MCF 10A (cell line): ENCODE measurements at regions not wholly inside any gene's neighbourhood (a gene's known extent, or its start where the extent isn't known, plus 50 kb on each side); places are given as distances from the start of the nearest gene placed in this dataset.
"Not testable (repeated sequence)": the region's sequence is repeated elsewhere in the genome, so short reads cannot be mapped to it uniquely, and the experiment has no call there.

ENCODE experiments used
- BruUV-seq: library from RNA; stranded (reverse); fragments of 400-500 nt; replicated peaks from 2 replicates; lab custom pipeline; 2021; lab: Mats Ljungman, UMichigan
- CTCF ChIA-PET: fragments of 300-600 bp; sonication (Branson Sonifier 250); formaldehyde crosslinking; extraction: SDS; loops from one replicate; lab custom pipeline; 2021; ENCODE audit warnings: antibody characterized with exemption, inconsistent platforms; lab: Yijun Ruan, JAX
- POLR2A ChIA-PET: fragments of 300-600, 350-650 bp; sonication (Branson Sonifier 250); formaldehyde crosslinking; extraction: SDS; loops from one replicate; lab custom pipeline; 2020; ENCODE audit warnings: antibody characterized with exemption, inconsistent platforms; lab: Yijun Ruan, JAX
- DNase-seq: peaks from one replicate; pipeline ENCODE4 v3.0.0-alpha.2; 2018; ENCODE audit not compliant: unreplicated experiment
- H3K27ac Mint-ChIP-seq: one replicate; pipeline ENCODE4 v1.8.0; 2022; ENCODE audit warnings: mild to moderate bottlenecking, low read depth, mixed read lengths; ENCODE audit not compliant: unreplicated experiment
- H3K27me3 Mint-ChIP-seq: one replicate; pipeline ENCODE4 v1.8.0; 2022; ENCODE audit warnings: mixed read lengths; ENCODE audit not compliant: insufficient read depth, unreplicated experiment
- H3K36me3 Mint-ChIP-seq: one replicate; pipeline ENCODE4 v1.8.0; 2022; ENCODE audit warnings: mild to moderate bottlenecking, moderate library complexity, mixed read lengths; ENCODE audit not compliant: insufficient read depth, unreplicated experiment
- H3K4me1 Mint-ChIP-seq: one replicate; pipeline ENCODE4 v1.8.0; 2022; ENCODE audit warnings: mixed read lengths; ENCODE audit not compliant: insufficient read depth, unreplicated experiment
- H3K4me3 Mint-ChIP-seq: one replicate; pipeline ENCODE4 v1.8.0; 2022; ENCODE audit warnings: mild to moderate bottlenecking, moderate library complexity, mixed read lengths; ENCODE audit not compliant: unreplicated experiment
- H3K9me3 Mint-ChIP-seq: one replicate; pipeline ENCODE4 v1.8.0; 2022; ENCODE audit warnings: mixed read lengths; ENCODE audit not compliant: unreplicated experiment
- CTCF ChIP-seq: fragments of 200-600 bp; IDR thresholded peaks from one replicate; pipeline ENCODE4 v1.8.0; 2022; ENCODE audit warnings: antibody characterized with exemption, mild to moderate bottlenecking; ENCODE audit not compliant: unreplicated experiment
- intact Hi-C: fragments of 100-400 bp; cut with micrococcal nuclease; formaldehyde crosslinking; loops from 2 replicates; pipeline ENCODE4 v1.14.1; 2022

GRCh38 chr2:204401114-204401513 lies 144.2 kb upstream of the PARD3B start:
- no peak for DNase-seq
- Mint-ChIP-seq H3K27ac (no peak overlapping the region), H3K27me3 (no peaks in the 10 kb centered on the region), H3K4me3 (no peak overlapping the region), H3K9me3 (no peaks in the 10 kb centered on the region), H3K36me3 (no peaks in the 10 kb centered on the region), H3K4me1 (no peaks in the 10 kb centered on the region)
- ChIA-PET POLR2A (no interaction called here), CTCF (interaction anchor here (0.6 kb wide), 1 partner anchor 1079 kb away, joined by 3 read pairs; no protein-coding TSS in a partner anchor)
- TF ChIP-seq CTCF: no peak
- BruUV-seq: no TSS peak
- intact Hi-C loops: no loop called here

- CTCF ChIA-PET: no interaction called here
- Mint-ChIP-seq H3K36me3 (no peaks in the 10 kb centered on the region), H3K4me1 (peaks cover 5% of the 10 kb centered on the region), H3K4me3 (no peak overlapping the region), H3K27me3 (no peaks in the 10 kb centered on the region), H3K9me3 (peaks cover 6% of the 10 kb centered on the region), H3K27ac (no peak overlapping the region)
- intact Hi-C loops: no loop called here
- BruUV-seq: no TSS peak
- POLR2A ChIA-PET: interaction anchor here (0.6 kb wide), 1 partner anchor 52 kb away, joined by 3 read pairs; no protein-coding TSS in a partner anchor
- peak; percentile 4 for DNase-seq
- TF ChIP-seq CTCF: no peak
These were observed 137.9 kb upstream of the PARD3B start for GRCh38 chr2:204407204-204408014.

DNA sequence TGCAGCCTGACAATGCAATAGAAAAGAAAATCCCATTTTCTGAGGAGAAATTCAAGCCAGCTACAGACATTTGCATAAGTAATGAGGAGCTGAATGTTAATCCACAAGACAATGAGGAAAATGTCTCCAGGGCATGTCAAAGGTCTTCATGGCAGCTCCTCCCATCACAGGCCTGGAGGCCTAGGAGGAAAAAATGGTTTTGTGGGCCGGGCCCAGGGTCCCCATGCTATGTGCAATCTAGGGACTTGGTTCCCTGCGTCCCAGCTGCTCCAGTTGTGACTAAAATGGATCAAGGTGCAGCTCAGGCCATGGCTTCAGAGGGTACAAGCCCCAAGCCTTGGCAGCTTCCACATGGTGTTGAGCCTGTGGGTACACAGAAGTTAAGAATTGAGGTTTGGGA lies 132.5 kb upstream of the PARD3B start:
- H3K9me3 Mint-ChIP-seq: peaks cover 16% of the 10 kb centered on the region
- POLR2A ChIA-PET, H3K27me3 Mint-ChIP-seq, H3K4me1 Mint-ChIP-seq, intact Hi-C loops, H3K36me3 Mint-ChIP-seq, CTCF ChIA-PET, BruUV-seq, DNase-seq, H3K27ac Mint-ChIP-seq, H3K4me3 Mint-ChIP-seq: not testable (repeated sequence)

GRCh38 chr2:204415406-204416181 lies 129.7 kb upstream of the PARD3B start:
- POLR2A ChIA-PET: interaction anchor here (0.6 kb wide), 1 partner anchor 66 kb away, joined by 3 read pairs; no protein-coding TSS in a partner anchor
- H3K27ac Mint-ChIP-seq: no peak overlapping the region
- peaks cover 16% of the 10 kb centered on the region for H3K9me3 Mint-ChIP-seq
- CTCF ChIA-PET: no interaction called here
- TF ChIP-seq CTCF: no peak
- H3K36me3 Mint-ChIP-seq: no peaks in the 10 kb centered on the region
- H3K27me3 Mint-ChIP-seq: no peaks in the 10 kb centered on the region
- H3K4me1 Mint-ChIP-seq: no peaks in the 10 kb centered on the region
- intact Hi-C loops: no loop called here
- BruUV-seq: no TSS peak
- H3K4me3 Mint-ChIP-seq: no peak overlapping the region
- DNase-seq: no peak
